ENCODE measurements at regions not wholly inside any gene's neighbourhood (a gene's known extent, or its start where the extent isn't known, plus 50 kb on each side); places are given as distances from the start of the nearest gene placed in this dataset.

GRCh38 chr15:47273864-47274263, 443.4 kb upstream of the SEMA6D start:
- Histone ChIP-seq H3K36me3 (no peaks in the 10 kb centered on the region), H3K27ac (replicated peaks) (no peak overlapping the region), H3K9me3 (replicated peaks) (peaks cover 21% of the 10 kb centered on the region), H3K4me3 (no peak overlapping the region), H3K27me3 (ENCODE audit: low read depth) (no peaks in the 10 kb centered on the region), H3K4me1 (no peaks in the 10 kb centered on the region)
- no peak for DNase-seq
- no peak for TF ChIP-seq CTCF (IDR thresholded peaks at IDR 0.05; ENCODE audit: borderline replicate concordance)
- intact Hi-C loops (cut with micrococcal nuclease): no loop called here

DNA sequence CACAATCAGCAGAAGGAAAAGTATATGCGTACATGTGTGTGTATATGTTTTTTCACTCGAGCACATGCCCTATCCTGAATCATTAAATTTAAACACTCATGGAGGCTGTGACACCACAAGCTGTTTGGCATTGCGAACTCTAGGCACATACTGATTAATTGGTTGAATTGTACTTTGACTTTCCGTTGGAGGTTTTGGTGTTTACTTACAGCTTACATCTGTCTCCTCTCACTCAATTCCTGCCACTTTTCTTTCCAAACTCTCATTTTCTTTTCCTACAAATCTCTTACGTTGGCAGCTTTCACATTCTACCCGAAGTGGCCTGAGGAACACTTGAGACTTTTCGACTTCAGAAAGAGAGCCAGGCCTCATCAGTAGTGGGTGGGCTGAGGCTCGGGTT, 434.1 kb upstream of the SEMA6D start:
- intact Hi-C loops (cut with micrococcal nuclease): no loop called here
- Histone ChIP-seq H3K27me3 (ENCODE audit: low read depth) (no peaks in the 10 kb centered on the region), H3K4me1 (no peaks in the 10 kb centered on the region), H3K36me3 (no peaks in the 10 kb centered on the region), H3K27ac (replicated peaks) (no peak overlapping the region), H3K4me3 (no peak overlapping the region), H3K9me3 (replicated peaks) (peaks cover 4% of the 10 kb centered on the region)
- DNase-seq: no peak
- no peak for TF ChIP-seq CTCF (IDR thresholded peaks at IDR 0.05; ENCODE audit: borderline replicate concordance)

DNA sequence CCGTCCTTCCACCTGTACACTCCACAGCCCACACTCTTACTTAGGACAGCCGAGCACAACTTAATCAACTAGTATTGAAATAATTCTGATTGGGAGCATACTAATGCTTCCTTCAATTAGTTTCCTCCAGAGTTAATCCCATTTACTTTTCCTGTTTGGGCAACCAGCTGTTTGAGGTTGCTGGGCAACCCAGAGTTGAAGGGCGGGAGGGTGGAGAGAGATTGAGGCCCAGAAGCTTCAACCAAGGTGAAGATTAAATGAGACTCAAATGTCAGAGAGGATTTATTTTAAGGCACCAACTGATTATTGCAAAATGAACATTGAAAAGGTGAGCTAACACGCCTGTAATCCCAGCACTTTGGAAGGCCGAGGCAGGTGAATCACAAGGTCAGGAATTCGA, 428.5 kb upstream of the SEMA6D start:
- no peaks in the 10 kb centered on the region for H3K36me3 ChIP-seq
- intact Hi-C loops (cut with micrococcal nuclease): no loop called here
- no peak for DNase-seq

DNA sequence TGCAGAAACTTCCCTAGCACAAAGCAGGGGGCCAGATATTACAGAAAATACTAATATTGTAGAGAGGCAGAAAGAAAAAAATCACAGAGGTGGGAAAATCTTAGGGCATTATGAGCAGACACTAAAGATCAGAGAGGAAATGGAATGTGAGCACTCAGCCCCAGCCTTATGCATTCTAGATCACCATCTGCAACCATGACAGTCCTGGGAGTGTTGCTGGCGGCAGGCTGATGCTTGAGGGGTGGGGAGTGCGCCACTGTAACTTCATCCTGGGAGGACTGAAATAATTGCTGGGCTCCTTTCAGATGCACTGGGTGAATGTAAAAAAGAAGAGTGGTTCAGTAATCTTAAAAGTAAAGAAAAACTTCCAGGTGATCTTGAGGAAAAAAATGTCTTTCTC, 427.6 kb upstream of the SEMA6D start:
- Histone ChIP-seq H3K27ac (replicated peaks) (no peak overlapping the region), H3K27me3 (ENCODE audit: low read depth) (no peaks in the 10 kb centered on the region), H3K4me3 (no peak overlapping the region), H3K9me3 (replicated peaks) (no peaks in the 10 kb centered on the region), H3K36me3 (no peaks in the 10 kb centered on the region), H3K4me1 (no peaks in the 10 kb centered on the region)
- intact Hi-C loops (cut with micrococcal nuclease): no loop called here
- TF ChIP-seq CTCF (IDR thresholded peaks at IDR 0.05; ENCODE audit: borderline replicate concordance): no peak
- no peak for DNase-seq

More for the DNA sequence above, 428.5 kb upstream of the SEMA6D start:
- no peaks in the 10 kb centered on the region for H3K4me1 ChIP-seq
- no peak for TF ChIP-seq CTCF (IDR thresholded peaks at IDR 0.05; ENCODE audit: borderline replicate concordance)
- no peaks in the 10 kb centered on the region for H3K9me3 ChIP-seq (replicated peaks)
- no peaks in the 10 kb centered on the region for H3K27me3 ChIP-seq (ENCODE audit: low read depth)
- no peak overlapping the region for H3K4me3 ChIP-seq
- H3K27ac ChIP-seq (replicated peaks): no peak overlapping the region

GRCh38 chr15:47291767-47292166, 425.5 kb upstream of the SEMA6D start:
- no peak for TF ChIP-seq CTCF (IDR thresholded peaks at IDR 0.05; ENCODE audit: borderline replicate concordance)
- no peaks in the 10 kb centered on the region for H3K9me3 ChIP-seq (replicated peaks)
- intact Hi-C loops (cut with micrococcal nuclease): no loop called here
- no peak overlapping the region for H3K4me3 ChIP-seq
- no peak overlapping the region for H3K27ac ChIP-seq (replicated peaks)
- no peaks in the 10 kb centered on the region for H3K4me1 ChIP-seq
- H3K36me3 ChIP-seq: no peaks in the 10 kb centered on the region
- no peaks in the 10 kb centered on the region for H3K27me3 ChIP-seq (ENCODE audit: low read depth)
- DNase-seq: no peak
